Breast epithelium (tissue), 4 donors: ENCODE measurements at regions not wholly inside any gene's neighbourhood (a gene's known extent, or its start where the extent isn't known, plus 50 kb on each side); places are given as distances from the start of the nearest gene placed in this dataset.

ENCODE experiments used
- DNase-seq, 2 donors: peaks; one replicate each; pipeline ENCODE4 v3.0.0-alpha.2; 2019; ENCODE audit warnings: low spot score in 2 of 2
- H3K27ac ChIP-seq, 2 donors: fragments of 200-600 bp; sonication (generic) in 1 of 2; one replicate each; pipeline ENCODE4 v1.5.1; 2016 to 2019; ENCODE audit warnings: mild to moderate bottlenecking in 1 of 2
- H3K27me3 ChIP-seq, 2 donors: fragments of 200-600 bp; sonication (generic) in 1 of 2; one replicate each; pipeline versions ENCODE4 v1.5.1 to v1.6.0; 2017 to 2019; ENCODE audit warnings: control low read depth in 1 of 2, mild to moderate bottlenecking in 1 of 2
- H3K36me3 ChIP-seq: fragments of 200-600 bp; one replicate; pipeline ENCODE4 v1.5.1; 2019
- H3K4me1 ChIP-seq, 2 donors: fragments of 200-600 bp; sonication (generic); one replicate each; pipeline ENCODE4 v1.5.1; 2016 to 2019; ENCODE audit warnings: control low read depth in 1 of 2
- H3K4me3 ChIP-seq, 3 donors: fragments of 200-600 bp; sonication (generic); 1 replicate in 2 of 3; 2 replicates in 1 of 3; pipeline ENCODE4 v1.5.1; 2016 to 2019; ENCODE audit warnings: mild to moderate bottlenecking in 3 of 3, moderate library complexity in 2 of 3
- H3K9me3 ChIP-seq, 2 donors: fragments of 200-600 bp; sonication (generic) in 1 of 2; one replicate each; pipeline ENCODE4 v1.5.1; 2016 to 2019; ENCODE audit warnings: control low read depth in 1 of 2
- CTCF ChIP-seq, 3 donors: fragments of 450-650 bp; IDR thresholded peaks; one replicate each; pipeline ENCODE4 v1.5.1; 2016 to 2017; ENCODE audit warnings: antibody characterized with exemption in 3 of 3, mild to moderate bottlenecking in 3 of 3, moderate library complexity in 3 of 3
- POLR2A ChIP-seq: fragments of 450-650 bp; IDR thresholded peaks from one replicate; pipeline ENCODE4 v1.6.1; 2016; ENCODE audit warnings: antibody characterized with exemption, mild to moderate bottlenecking, moderate library complexity
- POLR2AphosphoS5 ChIP-seq, 3 donors: sonication (generic); formaldehyde crosslinking; IDR thresholded peaks; one replicate each; pipeline ENCODE4 v1.6.1; 2017; ENCODE audit warnings: antibody characterized with exemption in 3 of 3
- intact Hi-C: fragments of 100-400 bp; cut with DNase I; formaldehyde crosslinking; loops from one replicate; pipeline ENCODE4 v1.15.1; 2023; ENCODE audit warnings: low total_unique reads

DNA sequence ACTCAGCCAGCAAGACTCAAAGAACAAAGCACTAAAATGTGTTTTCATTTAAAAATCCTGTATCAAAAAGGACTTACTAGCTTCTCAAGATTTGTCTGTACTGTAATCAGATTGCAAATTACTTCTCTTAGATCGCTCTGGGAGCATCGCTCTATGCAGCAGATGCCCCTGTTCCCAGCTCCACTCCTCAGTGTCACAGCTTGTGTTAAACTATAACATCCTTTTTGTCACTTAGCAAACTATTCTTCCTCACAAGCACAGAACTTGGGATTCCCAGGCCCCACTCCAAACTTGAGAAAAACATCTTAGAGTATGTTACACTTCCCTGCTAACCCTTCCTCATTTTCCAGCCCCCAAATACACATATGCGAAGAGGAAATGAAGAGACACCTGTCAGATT is 85.1 kb upstream of the CHRM3 start:
- Histone ChIP-seq H3K27ac (no peak overlapping the region), H3K4me3 (no peak overlapping the region), H3K9me3 (no peaks in the 10 kb centered on the region), H3K27me3 (no peaks in the 10 kb centered on the region), H3K36me3 (no peaks in the 10 kb centered on the region), H3K4me1 (no peaks in the 10 kb centered on the region)
- TF ChIP-seq CTCF (IDR thresholded peaks at IDR 0.05) (no peak), POLR2A (no peak), POLR2AphosphoS5 (IDR thresholded peaks at IDR 0.05) (no peak)
- intact Hi-C loops = no loop called here
- DNase-seq = no peak

DNA sequence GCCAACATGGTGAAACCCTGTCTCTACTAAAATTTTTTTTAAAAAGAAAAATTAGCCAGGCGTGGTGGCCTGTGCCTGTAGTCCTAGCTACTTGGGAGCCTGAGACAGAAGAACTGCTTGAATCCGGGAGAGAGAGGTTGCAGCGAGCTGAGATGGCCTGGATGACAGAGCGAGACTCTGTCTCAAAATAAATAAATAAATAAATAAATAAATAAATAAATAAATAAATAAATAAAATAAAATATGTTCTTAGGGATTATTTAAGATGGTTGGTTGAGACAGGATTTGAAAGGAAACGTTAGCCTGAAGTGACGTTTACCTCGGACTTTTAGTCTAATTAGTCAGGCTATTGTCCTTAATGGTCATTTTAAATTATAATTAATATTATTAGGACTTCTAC is 88.5 kb upstream of the CHRM3 start:
- no peaks in the 10 kb centered on the region for H3K27me3 ChIP-seq
- no peak for TF ChIP-seq POLR2A
- TF ChIP-seq CTCF (IDR thresholded peaks at IDR 0.05) = no peak
- TF ChIP-seq POLR2AphosphoS5 (IDR thresholded peaks at IDR 0.05) = no peak
- no peaks in the 10 kb centered on the region for H3K36me3 ChIP-seq
- H3K9me3 ChIP-seq = no peaks in the 10 kb centered on the region
- DNase-seq = no peak
- H3K27ac ChIP-seq = no peak overlapping the region
- intact Hi-C loops = no loop called here
- H3K4me3 ChIP-seq = no peak overlapping the region
- no peaks in the 10 kb centered on the region for H3K4me1 ChIP-seq

DNA sequence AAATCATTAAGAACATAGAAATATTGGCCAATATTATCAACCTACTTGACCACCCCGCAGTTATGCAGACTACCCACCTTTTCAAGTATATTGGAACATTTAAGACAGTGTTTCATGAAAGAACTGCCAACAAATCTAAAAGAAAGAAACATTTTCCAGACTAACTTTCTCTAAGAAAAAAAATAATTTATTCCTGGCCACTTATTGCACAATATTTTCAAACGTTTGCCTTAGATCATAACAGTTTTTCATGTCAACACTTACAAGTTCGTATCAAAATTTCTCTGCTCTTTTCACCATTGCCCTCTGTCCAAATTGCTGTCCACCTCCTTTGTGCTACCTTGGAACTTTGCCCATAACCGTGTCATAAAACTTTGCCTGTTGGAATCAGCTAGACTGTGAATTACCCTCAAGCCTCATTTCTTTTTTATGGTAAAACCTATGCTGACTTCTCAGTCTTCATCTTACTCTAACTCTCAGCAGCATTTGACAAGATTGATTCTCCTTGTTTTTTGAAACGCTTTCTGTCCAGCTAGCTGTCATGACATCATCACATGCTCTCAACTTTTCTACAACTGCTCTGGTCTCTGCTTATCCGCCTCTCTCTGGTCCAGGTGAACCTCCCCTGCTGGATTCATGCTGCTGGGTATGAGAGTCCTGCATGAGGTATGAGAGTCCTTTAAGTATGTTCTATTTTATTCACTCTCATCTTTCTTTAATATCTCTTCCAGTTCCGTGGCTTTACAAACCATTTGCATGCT is 92.8 kb upstream of the CHRM3 start:
- intact Hi-C loops = no loop called here
- Histone ChIP-seq H3K9me3 (no peaks in the 10 kb centered on the region), H3K27ac (no peak overlapping the region), H3K36me3 (no peaks in the 10 kb centered on the region), H3K4me3 (no peak overlapping the region), H3K4me1 (no peaks in the 10 kb centered on the region), H3K27me3 (no peaks in the 10 kb centered on the region)
- TF ChIP-seq POLR2A = no peak
- TF ChIP-seq CTCF (IDR thresholded peaks at IDR 0.05) = no peak
- TF ChIP-seq POLR2AphosphoS5 (IDR thresholded peaks at IDR 0.05) = no peak
- DNase-seq = no peak

GRCh38 chr1:239288820-239289554 is 97.4 kb upstream of the CHRM3 start:
- H3K4me3 ChIP-seq = no peak overlapping the region
- no peaks in the 10 kb centered on the region for H3K36me3 ChIP-seq
- no peak for DNase-seq
- H3K4me1 ChIP-seq = no peaks in the 10 kb centered on the region
- H3K27ac ChIP-seq = no peak overlapping the region
- no peak for TF ChIP-seq POLR2AphosphoS5 (IDR thresholded peaks at IDR 0.05)
- no peak for TF ChIP-seq CTCF (IDR thresholded peaks at IDR 0.05)
- no peak for TF ChIP-seq POLR2A
- intact Hi-C loops = no loop called here
- no peaks in the 10 kb centered on the region for H3K27me3 ChIP-seq
- no peaks in the 10 kb centered on the region for H3K9me3 ChIP-seq

DNA sequence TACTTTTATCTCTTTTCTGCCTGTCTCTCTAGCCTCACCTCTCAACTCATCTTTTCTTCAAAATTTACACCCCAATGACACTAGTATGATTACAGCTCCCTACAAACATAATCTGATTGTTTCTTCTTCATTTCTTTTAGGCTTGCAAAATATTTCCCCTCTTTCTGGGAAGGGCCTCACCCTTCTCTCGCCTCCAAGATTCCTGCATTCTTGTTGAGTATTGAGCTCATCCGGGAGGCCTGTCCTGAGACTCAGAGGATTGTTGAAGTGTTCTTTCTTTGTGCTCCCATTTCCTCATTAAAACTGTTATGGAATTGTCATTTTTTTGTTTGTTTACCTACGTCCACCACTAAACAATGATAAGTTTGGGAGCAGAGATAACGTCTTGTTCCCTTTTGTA is 99.1 kb upstream of the CHRM3 start:
- H3K36me3 ChIP-seq = no peaks in the 10 kb centered on the region
- intact Hi-C loops = no loop called here
- H3K4me3 ChIP-seq = no peak overlapping the region
- H3K4me1 ChIP-seq = no peaks in the 10 kb centered on the region
- H3K9me3 ChIP-seq = no peaks in the 10 kb centered on the region
- TF ChIP-seq CTCF (IDR thresholded peaks at IDR 0.05) (no peak), POLR2AphosphoS5 (IDR thresholded peaks at IDR 0.05) (no peak), POLR2A (no peak)
- no peak for DNase-seq
- H3K27ac ChIP-seq = no peak overlapping the region
- H3K27me3 ChIP-seq = no peaks in the 10 kb centered on the region
